C4-2B (cell line): ENCODE measurements at regions not wholly inside any gene's neighbourhood (a gene's known extent, or its start where the extent isn't known, plus 50 kb on each side); places are given as distances from the start of the nearest gene placed in this dataset.

ENCODE experiments used
- H3K27ac ChIP-seq: fragments of 450-650 bp; 2 replicates; pipeline ENCODE4 v1.5.1; 2017
- ZFX ChIP-seq: fragments of 450-650 bp; IDR thresholded peaks from 2 replicates; pipeline ENCODE4 v1.6.1; 2017
- TF ChIP-seq, protein P1 (sequence below): fragments of 450-650 bp; conservative IDR thresholded peaks from 2 replicates; pipeline ENCODE4 v1.5.1; 2017; ENCODE audit warnings: mild to moderate bottlenecking

DNA sequence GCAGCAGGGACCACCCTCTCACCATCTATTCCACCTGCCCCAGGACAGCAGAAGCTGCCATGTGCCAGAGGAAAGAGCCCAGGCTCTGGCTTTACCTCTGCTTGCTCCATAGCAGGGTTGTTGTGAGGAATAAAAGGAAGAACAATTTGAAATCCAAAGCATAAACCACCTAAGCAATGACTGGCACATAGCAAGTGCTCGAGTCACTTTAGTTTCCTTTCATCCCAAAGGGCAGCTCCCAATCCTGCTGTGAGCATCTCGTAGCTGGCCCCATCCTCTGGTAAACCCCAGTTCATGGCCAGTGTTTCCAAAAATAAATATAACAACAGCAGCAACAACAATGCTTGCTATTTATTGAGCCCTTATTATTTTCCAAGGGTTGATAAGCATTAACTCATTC lies 923.5 kb downstream of the EPHA4 start:
- no peak for TF ChIP-seq ZFX
- TF ChIP-seq, protein P1, sequence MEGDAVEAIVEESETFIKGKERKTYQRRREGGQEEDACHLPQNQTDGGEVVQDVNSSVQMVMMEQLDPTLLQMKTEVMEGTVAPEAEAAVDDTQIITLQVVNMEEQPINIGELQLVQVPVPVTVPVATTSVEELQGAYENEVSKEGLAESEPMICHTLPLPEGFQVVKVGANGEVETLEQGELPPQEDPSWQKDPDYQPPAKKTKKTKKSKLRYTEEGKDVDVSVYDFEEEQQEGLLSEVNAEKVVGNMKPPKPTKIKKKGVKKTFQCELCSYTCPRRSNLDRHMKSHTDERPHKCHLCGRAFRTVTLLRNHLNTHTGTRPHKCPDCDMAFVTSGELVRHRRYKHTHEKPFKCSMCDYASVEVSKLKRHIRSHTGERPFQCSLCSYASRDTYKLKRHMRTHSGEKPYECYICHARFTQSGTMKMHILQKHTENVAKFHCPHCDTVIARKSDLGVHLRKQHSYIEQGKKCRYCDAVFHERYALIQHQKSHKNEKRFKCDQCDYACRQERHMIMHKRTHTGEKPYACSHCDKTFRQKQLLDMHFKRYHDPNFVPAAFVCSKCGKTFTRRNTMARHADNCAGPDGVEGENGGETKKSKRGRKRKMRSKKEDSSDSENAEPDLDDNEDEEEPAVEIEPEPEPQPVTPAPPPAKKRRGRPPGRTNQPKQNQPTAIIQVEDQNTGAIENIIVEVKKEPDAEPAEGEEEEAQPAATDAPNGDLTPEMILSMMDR: no peak
- no peak overlapping the region for H3K27ac ChIP-seq

DNA sequence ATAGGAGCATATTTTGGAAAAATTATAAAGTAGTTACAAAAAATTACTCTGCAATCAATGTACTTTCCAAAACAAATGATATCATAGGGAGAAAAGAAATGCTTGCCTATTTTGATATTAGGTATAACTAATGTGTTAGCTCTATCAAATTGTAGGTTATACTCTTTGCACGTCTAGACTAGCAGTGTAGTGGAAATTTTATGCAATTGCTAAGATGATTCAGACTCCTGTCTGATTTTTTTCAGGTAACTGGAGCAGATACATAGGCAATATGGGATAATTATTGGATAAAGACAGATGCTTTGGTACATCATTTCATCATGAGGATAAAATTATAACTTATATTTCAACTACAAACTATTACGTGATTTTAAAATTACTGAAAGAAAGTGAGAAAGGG lies 918.3 kb downstream of the EPHA4 start:
- no peak overlapping the region for H3K27ac ChIP-seq
- TF ChIP-seq, protein P1: no peak
- TF ChIP-seq ZFX: no peak

DNA sequence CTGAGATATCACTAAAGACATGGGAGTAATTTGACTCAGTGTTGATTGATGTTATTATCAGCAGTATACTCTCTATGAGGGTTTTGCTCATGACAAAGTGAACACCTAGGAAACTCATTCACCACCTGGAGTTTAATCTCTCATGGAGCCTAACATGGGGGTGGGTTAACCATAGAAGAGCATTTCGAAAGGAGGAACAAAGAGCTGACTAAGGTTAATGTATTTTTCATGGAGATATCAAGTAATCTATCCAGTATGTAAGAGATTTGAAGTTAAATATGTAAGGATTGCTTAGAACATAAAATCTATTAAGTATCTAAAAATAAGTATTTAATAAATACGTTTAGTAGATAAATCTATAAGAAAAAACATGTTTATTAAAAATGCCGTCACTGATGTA lies 917.8 kb downstream of the EPHA4 start:
- H3K27ac ChIP-seq: no peak overlapping the region
- TF ChIP-seq, protein P1: no peak
- no peak for TF ChIP-seq ZFX

DNA sequence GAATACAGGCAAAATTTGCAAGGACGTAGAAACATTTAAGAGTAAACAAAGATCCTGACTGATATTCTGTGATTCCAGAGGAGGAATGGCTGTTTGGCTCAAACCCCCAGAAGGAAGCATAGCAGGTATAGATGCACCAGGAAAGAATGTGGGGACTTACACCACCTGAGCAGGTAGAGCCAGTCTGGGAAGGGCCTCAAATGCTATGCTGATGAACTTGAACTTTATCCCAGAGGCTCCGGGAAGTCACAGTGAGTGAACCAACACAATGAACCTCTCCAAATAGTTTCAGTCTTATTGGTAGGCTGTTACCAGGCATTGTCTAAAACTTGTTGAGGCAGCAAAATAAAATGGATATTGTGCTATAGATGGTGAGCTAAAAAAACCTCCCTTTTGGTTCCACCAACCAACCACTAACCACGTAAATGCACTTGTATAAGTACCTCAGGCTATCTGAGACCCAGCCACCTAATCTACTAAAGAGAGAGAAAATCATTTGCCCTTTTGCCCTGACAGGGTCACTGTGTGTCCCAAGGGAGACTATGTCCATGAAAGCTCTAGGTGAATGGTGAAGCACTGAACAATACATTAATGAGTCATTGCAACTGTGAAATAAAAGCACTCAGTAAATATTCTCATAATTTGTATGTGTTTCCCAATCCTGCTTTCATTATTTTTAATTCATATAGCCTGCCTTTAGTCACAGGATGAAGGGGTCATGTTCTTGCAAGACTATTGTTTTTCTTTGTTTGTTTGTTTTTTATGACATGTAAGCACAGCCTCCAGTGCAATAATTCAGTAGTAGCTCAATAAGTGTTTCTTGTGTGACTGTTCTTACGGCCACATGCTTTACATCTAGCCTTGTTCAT lies 911.6 kb downstream of the EPHA4 start:
- H3K27ac ChIP-seq: no peak overlapping the region
- TF ChIP-seq, protein P1: no peak
- no peak for TF ChIP-seq ZFX

DNA sequence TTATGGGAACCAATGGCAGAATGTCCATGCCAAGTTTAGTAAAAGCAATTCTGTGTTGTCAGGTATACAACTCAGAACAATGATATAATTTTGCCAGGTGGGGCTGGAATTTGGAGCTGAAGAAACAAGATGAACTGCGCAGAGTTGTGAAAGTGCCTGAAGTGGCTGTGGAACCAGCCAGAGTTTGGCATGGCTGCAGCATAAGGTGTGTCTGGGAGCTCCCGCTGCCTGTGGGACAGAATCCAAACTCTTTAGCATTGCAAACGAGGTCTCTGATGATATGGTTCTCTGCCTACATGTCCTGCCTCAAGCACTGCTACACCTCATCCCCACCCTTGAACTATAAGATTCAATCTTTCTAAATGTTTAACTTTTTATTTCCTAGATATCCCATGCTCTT lies 909.7 kb downstream of the EPHA4 start:
- TF ChIP-seq, protein P1: no peak
- TF ChIP-seq ZFX: no peak

DNA sequence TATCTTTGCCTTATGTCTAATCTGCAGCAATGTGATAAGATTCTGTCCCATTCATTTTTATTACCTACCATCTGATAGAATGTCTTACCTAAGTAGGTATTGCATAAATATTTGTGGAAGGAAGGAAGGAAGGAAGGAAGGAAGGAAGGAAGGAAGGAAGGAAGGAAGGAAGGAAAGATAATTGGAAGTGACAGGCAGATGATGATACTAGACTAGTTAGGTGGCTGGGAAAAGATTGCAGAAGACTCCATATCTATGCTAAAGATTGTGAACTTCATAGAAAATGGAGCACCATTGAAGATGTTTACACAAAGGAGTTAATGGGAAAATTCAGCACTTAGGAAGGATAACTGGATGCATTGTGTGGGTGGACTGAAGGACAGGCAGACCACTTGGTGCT lies 909.0 kb downstream of the EPHA4 start:
- TF ChIP-seq, protein P1: no peak
- no peak overlapping the region for H3K27ac ChIP-seq

More for the DNA sequence above, 909.7 kb downstream of the EPHA4 start:
- H3K27ac ChIP-seq: no peak overlapping the region

DNA sequence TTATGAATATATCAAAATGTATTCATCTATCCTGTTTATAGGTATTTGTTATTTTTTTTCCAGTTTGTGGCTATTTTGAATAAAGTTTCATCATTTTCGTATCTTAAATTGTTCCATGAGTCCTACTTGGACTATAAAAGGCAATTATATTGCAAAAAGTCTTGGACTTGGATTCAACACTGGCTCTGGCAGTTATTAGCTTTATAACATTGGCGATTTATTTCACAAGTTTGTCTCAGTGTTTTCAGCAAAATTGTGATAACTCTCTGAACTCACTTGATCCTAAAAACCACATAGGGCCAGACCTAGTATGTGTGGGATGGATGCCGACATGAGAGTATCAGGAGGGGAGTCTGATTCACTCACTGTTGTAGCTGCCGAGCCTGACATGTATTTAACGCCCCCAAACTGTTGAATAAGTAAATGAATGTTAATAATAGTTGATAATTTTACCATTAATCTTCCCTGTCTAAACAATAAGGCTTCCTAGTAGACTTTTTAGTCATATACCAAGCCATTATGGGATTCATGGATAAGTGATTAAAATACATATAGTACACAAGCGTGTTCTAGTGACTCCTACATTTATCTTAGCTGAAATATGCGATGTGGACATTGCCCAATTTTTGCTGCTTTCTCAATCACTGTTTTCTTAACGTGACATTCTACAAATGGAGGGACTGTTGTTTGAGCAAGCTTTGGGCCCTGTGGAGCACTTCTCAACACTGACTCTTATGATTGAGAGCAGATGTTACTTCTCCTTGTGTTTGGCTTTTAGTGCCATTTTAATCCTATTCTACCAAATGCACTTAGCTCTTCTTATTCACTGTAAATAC lies 907.6 kb downstream of the EPHA4 start:
- TF ChIP-seq, protein P1: no peak
- TF ChIP-seq ZFX: no peak
- H3K27ac ChIP-seq: no peak overlapping the region
